ENCODE measurements at regions not wholly inside any gene's neighbourhood (a gene's known extent, or its start where the extent isn't known, plus 50 kb on each side); places are given as distances from the start of the nearest gene placed in this dataset.
A peak's percentile ranks its signal among the peaks of the same experiment; 100 is the strongest.
"Not testable (repeated sequence)": the region's sequence is repeated elsewhere in the genome, so short reads cannot be mapped to it uniquely, and the experiment has no call there.

- H3K27ac Mint-ChIP-seq (ENCODE audit: unreplicated experiment), result peak overlapping the region; percentile 48
- Histone ChIP-seq H3K9me3 (ENCODE audit: insufficient read depth, low read depth, low read length) (peaks cover 6% of the 10 kb centered on the region), H3K36me3 (ENCODE audit: insufficient read depth, low read length) (no peaks in the 10 kb centered on the region)
Observed at GRCh38 chr7:19957664-19958063, 184.2 kb upstream of the TMEM196 start.

GRCh38 chr7:19954166-19954565, 180.7 kb upstream of the TMEM196 start:
- DNase-seq (ENCODE audit: low read depth); H3K4me3 Mint-ChIP-seq (ENCODE audit: unreplicated experiment); H3K9me3 ChIP-seq (ENCODE audit: insufficient read depth, low read depth, low read length); H3K27ac ChIP-seq (ENCODE audit: low read depth, low read length); H3K4me3 ChIP-seq (ENCODE audit: insufficient read depth, low read depth, low read length); H3K9ac ChIP-seq (ENCODE audit: low read length); H3K4me2 ChIP-seq (ENCODE audit: low read length); H3K36me3 Mint-ChIP-seq (ENCODE audit: low read depth, unreplicated experiment); H3K4me1 Mint-ChIP-seq (ENCODE audit: low read depth, unreplicated experiment); H3K27me3 Mint-ChIP-seq (ENCODE audit: low read depth, unreplicated experiment); H3K27me3 ChIP-seq (ENCODE audit: insufficient read depth, low read length); H3K79me2 ChIP-seq (ENCODE audit: insufficient read depth, low read length); FAIRE-seq; H2AFZ ChIP-seq (ENCODE audit: low read depth, low read length); H3K27ac Mint-ChIP-seq (ENCODE audit: unreplicated experiment); H3K36me3 ChIP-seq (ENCODE audit: insufficient read depth, low read length); H4K20me1 ChIP-seq (ENCODE audit: insufficient read depth, low read length): not testable (repeated sequence)
- H3K9me3 Mint-ChIP-seq (ENCODE audit: unreplicated experiment), result peaks cover 12% of the 10 kb centered on the region
- peaks cover 15% of the 10 kb centered on the region for H3K4me1 ChIP-seq (ENCODE audit: insufficient read depth, low read length)

More at GRCh38 chr7:19957664-19958063, 184.2 kb upstream of the TMEM196 start:
- Histone ChIP-seq H3K27me3 (ENCODE audit: insufficient read depth, low read length) (no peaks in the 10 kb centered on the region), H3K9ac (ENCODE audit: low read length) (peak overlapping the region; percentile 13), H3K4me1 (ENCODE audit: insufficient read depth, low read length) (peaks cover 15% of the 10 kb centered on the region), H3K4me3 (ENCODE audit: insufficient read depth, low read depth, low read length) (no peak overlapping the region), H2AFZ (ENCODE audit: low read depth, low read length) (no peak overlapping the region), H3K4me2 (ENCODE audit: low read length) (peak overlapping the region; percentile 35), H3K79me2 (ENCODE audit: insufficient read depth, low read length) (no peaks in the 10 kb centered on the region), H4K20me1 (ENCODE audit: insufficient read depth, low read length) (no peaks in the 10 kb centered on the region), H3K27ac (ENCODE audit: low read depth, low read length) (peak overlapping the region; percentile 60)
- Mint-ChIP-seq H3K4me3 (ENCODE audit: unreplicated experiment) (no peak overlapping the region), H3K4me1 (ENCODE audit: low read depth, unreplicated experiment) (peaks cover 8% of the 10 kb centered on the region), H3K36me3 (ENCODE audit: low read depth, unreplicated experiment) (no peaks in the 10 kb centered on the region), H3K27me3 (ENCODE audit: low read depth, unreplicated experiment) (no peaks in the 10 kb centered on the region), H3K9me3 (ENCODE audit: unreplicated experiment) (no peaks in the 10 kb centered on the region)
- FAIRE-seq (no peak), DNase-seq (ENCODE audit: low read depth) (peak; percentile 45)
- no peak for TF ChIP-seq EZH2 (IDR thresholded peaks at IDR 0.05; ENCODE audit: insufficient read depth, low read length)
- TF ChIP-seq CTCF (IDR thresholded peaks at IDR 0.05; ENCODE audit: insufficient read depth, low read depth, low read length), result no peak

- not testable (repeated sequence) for H3K27ac Mint-ChIP-seq (ENCODE audit: unreplicated experiment); H3K79me2 ChIP-seq (ENCODE audit: insufficient read depth, low read length); H3K27ac ChIP-seq (ENCODE audit: low read depth, low read length); H3K4me1 Mint-ChIP-seq (ENCODE audit: low read depth, unreplicated experiment); H2AFZ ChIP-seq (ENCODE audit: low read depth, low read length); H3K9me3 ChIP-seq (ENCODE audit: insufficient read depth, low read depth, low read length); H3K27me3 ChIP-seq (ENCODE audit: insufficient read depth, low read length); H3K27me3 Mint-ChIP-seq (ENCODE audit: low read depth, unreplicated experiment); H3K4me1 ChIP-seq (ENCODE audit: insufficient read depth, low read length); H3K4me3 ChIP-seq (ENCODE audit: insufficient read depth, low read depth, low read length); FAIRE-seq; H3K4me2 ChIP-seq (ENCODE audit: low read length); H3K4me3 Mint-ChIP-seq (ENCODE audit: unreplicated experiment); DNase-seq (ENCODE audit: low read depth); H3K36me3 ChIP-seq (ENCODE audit: insufficient read depth, low read length); H3K36me3 Mint-ChIP-seq (ENCODE audit: low read depth, unreplicated experiment); H4K20me1 ChIP-seq (ENCODE audit: insufficient read depth, low read length); H3K9ac ChIP-seq (ENCODE audit: low read length)
- peaks cover 14% of the 10 kb centered on the region for H3K9me3 Mint-ChIP-seq (ENCODE audit: unreplicated experiment)
Observed at GRCh38 chr7:19953411-19953810, 180.0 kb upstream of the TMEM196 start.

GRCh38 chr7:19948160-19948559, 174.7 kb upstream of the TMEM196 start:
- no peak overlapping the region for H2AFZ ChIP-seq (ENCODE audit: low read depth, low read length)
- no peaks in the 10 kb centered on the region for H3K9me3 ChIP-seq (ENCODE audit: insufficient read depth, low read depth, low read length)
- H3K27me3 Mint-ChIP-seq (ENCODE audit: low read depth, unreplicated experiment), result no peaks in the 10 kb centered on the region
- no peak overlapping the region for H3K27ac Mint-ChIP-seq (ENCODE audit: unreplicated experiment)
- FAIRE-seq, result no peak
- no peak overlapping the region for H3K4me2 ChIP-seq (ENCODE audit: low read length)
- H3K4me1 ChIP-seq (ENCODE audit: insufficient read depth, low read length), result no peaks in the 10 kb centered on the region
- no peak overlapping the region for H3K27ac ChIP-seq (ENCODE audit: low read depth, low read length)
- H3K9ac ChIP-seq (ENCODE audit: low read length), result no peak overlapping the region
- no peaks in the 10 kb centered on the region for H3K36me3 Mint-ChIP-seq (ENCODE audit: low read depth, unreplicated experiment)
- no peak for DNase-seq (ENCODE audit: low read depth)
- H3K36me3 ChIP-seq (ENCODE audit: insufficient read depth, low read length), result no peaks in the 10 kb centered on the region
- H3K27me3 ChIP-seq (ENCODE audit: insufficient read depth, low read length), result no peaks in the 10 kb centered on the region
- H3K4me1 Mint-ChIP-seq (ENCODE audit: low read depth, unreplicated experiment), result peaks cover 3% of the 10 kb centered on the region
- no peaks in the 10 kb centered on the region for H3K79me2 ChIP-seq (ENCODE audit: insufficient read depth, low read length)
- H4K20me1 ChIP-seq (ENCODE audit: insufficient read depth, low read length), result no peaks in the 10 kb centered on the region
- no peak for TF ChIP-seq EZH2 (IDR thresholded peaks at IDR 0.05; ENCODE audit: insufficient read depth, low read length)
- no peak for TF ChIP-seq CTCF (IDR thresholded peaks at IDR 0.05; ENCODE audit: insufficient read depth, low read depth, low read length)
- no peak overlapping the region for H3K4me3 Mint-ChIP-seq (ENCODE audit: unreplicated experiment)
- H3K4me3 ChIP-seq (ENCODE audit: insufficient read depth, low read depth, low read length), result no peak overlapping the region
- peaks cover 14% of the 10 kb centered on the region for H3K9me3 Mint-ChIP-seq (ENCODE audit: unreplicated experiment)

Measured in astrocyte (in vitro differentiated cells and primary cell).